Stimulated activated CD4-positive, alpha-beta T cell treated with anti-CD3 and anti-CD28 coated beads, Interleukin-12 subunit alpha, Interleukin-12 subunit beta, amount 100 ng/mL, for 48 hours (primary cell): ENCODE measurements at regions not wholly inside any gene's neighbourhood (a gene's known extent, or its start where the extent isn't known, plus 50 kb on each side); places are given as distances from the start of the nearest gene placed in this dataset.

ENCODE experiments used
- DNase-seq, 3 donors: peaks; one replicate each; pipeline ENCODE4 v3.0.0-alpha.2; 2020; ENCODE audit warnings: low read depth in 2 of 3, low spot score in 1 of 3

GRCh38 chr4:181536196-181536746, 706.9 kb upstream of the TENM3 start:
- DNase-seq: no peak

DNA sequence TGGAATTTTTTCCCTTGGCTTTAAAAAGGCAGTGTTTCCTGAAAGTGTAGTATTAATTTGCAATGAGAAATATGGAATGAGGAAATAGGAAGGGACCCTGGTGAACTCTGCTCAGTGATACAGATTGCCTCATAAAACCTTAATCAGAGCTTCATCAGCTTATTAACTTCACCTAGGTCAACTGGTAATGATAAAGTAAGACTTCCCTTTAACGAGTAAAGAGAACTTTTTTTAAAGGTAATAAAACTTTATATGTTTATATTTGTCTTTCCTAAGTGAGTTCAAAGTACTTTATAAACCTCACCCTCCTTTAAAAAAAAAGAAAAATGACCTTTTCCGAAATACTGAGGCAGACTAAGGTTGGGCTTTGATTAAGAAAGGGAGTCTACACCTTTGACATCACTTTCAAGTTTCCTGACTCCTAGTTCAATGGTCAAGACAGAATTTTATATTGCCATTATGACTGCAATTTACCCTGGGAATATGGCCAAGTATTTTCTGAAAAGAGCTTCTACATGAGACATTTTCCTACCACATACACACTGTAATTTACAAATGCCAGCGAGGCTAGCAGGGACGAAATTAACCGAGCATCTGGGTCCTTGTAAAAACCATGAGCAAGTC, 706.3 kb upstream of the TENM3 start:
- DNase-seq: no peak

DNA sequence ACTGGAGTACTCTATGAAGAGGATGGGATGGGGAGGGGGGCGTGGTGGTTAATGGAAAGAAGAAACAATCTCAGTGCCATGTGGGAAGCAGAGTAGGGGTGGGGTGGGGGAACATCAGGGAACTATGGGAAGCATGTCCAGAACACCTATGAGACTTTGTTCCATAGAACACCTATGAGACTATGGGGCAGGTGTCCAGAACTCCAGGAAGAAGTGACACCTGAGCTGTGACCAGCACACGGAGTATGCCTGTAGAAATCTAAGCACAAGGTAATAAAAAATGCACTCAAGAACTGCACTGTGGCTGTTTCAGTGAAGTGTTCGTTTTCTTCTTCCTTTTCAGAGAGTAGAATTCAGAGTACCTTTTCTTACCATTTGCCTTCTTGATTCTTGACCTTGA, 704.8 kb upstream of the TENM3 start:
- DNase-seq: no peak

DNA sequence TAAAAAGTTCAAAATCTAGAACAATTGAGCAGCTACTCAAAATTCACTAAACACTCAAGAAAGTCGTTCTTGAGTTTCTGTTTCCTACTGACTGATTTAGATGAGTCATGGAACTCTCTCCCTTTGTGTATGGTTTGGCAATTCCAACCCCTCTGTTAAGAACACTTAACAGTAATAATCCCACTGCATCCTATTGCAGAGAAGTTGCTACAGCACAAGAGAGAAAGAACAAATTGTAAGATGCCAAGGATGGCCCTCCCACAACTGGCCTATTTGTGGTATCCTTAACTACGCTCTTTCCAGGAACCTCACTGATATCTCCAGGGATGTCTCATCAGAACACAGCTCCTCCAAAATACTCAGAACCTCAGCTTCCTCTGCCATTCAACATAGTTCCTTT, 701.8 kb upstream of the TENM3 start:
- DNase-seq: no peak

DNA sequence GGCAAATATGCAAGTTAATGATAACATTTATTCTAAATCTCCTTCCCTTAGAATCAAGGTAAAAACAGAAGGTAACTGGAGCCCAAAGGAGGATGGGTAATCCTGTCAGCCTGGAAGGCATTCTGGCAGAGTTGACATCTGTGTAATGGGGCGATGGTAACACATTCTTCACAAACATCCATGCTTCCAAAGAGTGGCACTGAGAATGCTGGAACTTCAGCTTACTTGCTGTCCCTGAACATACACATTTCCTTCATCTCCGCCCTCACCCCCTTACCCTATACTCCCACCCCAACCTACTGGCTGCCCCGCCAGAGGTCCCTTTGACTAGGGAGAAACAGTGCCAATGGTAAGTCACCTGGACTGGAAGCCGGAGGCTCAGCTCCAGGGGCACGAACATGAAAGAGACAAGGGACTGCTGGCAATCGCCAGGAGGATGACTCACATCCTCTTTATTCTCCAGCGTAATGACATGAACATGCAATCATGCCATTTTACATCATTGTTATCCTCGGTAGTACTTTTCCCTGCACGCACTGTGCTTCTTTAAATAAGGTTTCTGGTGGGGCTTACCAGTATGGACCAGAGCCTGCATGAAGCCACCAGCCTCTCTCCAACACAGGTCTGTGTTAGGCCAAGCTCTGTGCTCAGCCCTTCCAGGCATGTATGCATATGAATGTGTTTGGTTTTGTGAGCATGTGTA, 694.2 kb upstream of the TENM3 start:
- DNase-seq: no peak

DNA sequence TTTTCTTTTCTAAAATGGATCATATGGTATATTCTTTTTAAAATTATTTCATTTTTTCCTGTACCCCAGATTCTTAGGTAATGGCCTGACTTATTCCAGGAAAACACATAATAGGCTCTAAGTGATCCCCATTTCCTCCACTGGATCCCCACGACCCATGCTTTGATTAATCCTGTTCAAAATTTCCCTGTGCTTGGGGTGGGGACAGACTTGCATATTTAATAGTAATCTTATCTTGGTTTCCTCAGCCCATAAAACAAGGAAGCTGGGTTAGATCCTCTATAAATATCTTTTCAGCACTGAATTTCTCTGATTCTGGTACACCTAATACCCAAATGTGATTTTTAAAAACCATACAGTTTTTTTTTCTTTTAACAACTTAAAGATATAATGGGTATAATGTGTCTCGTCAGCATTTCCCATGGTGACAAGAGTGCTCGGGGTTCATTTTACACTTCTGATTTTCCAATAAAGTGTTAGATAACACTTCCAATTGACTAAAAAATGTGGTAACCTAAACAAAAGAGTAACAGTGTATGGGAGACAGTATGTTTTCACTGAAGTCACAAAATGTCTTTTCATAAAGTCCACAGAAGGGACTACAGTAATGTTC, 693.5 kb upstream of the TENM3 start:
- no peak for DNase-seq

DNA sequence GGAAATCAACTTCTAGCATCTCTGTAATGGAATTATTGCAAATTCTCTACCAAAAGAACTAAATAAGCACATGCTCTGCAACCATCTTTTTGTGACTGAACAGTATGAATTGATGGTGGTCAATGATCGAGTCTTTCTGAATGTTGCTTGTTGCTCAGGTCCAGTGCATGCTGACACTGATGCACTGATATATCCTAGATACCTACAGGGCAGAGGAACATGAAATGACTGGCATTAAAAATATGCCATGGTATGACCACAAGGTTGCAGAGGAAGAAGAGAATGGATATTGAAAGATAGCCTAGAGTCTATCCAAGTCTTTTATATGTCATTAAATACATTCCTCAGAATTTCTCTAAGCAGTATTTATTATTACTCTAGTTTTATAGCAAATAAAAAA, 692.8 kb upstream of the TENM3 start:
- no peak for DNase-seq

DNA sequence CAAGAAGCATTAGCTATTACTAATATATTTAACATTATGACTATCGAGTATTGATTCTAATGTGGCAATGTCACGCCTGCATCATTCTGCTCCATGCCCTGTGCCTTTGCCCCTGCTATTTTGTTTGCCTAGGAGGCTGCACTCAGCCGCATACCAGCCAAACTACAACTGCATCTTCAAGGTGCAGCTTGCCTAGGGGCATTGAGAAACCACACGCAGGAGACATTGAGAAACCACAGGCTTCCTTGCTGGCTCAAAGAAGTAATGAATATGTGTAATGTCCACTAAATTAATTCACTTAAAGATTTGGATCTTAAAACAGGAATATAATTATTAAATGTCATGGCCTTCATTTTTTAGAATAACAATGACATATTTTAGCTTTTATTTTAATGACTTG, 683.6 kb upstream of the TENM3 start:
- no peak for DNase-seq

- DNase-seq: no peak
Observed at GRCh38 chr4:181562399-181562798, 680.8 kb upstream of the TENM3 start.

- no peak for DNase-seq
Observed at GRCh38 chr4:181564625-181565024, 678.6 kb upstream of the TENM3 start.

GRCh38 chr4:181566490-181566889, 676.7 kb upstream of the TENM3 start:
- DNase-seq: no peak

GRCh38 chr4:181569553-181569952, 673.6 kb upstream of the TENM3 start:
- no peak for DNase-seq

DNA sequence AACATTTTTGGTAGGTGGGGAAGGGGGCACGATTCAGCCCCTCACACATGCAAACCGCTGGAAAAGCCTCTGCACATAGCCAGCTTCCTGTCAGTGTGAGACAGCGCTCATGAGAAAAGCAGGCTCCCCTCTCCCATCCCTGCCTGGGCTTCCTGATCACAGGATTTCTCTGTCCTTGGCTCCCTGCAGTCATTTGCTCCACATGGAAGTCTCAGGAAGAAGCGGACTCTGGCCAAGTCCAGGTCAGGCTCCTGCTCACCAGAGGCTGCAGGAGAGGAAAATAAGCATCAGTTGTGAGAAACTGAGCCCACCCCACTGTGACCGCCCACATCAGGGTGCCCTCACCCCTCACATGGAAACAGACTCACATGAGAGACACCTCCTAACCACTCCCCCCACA, 664.3 kb upstream of the TENM3 start:
- no peak for DNase-seq

DNA sequence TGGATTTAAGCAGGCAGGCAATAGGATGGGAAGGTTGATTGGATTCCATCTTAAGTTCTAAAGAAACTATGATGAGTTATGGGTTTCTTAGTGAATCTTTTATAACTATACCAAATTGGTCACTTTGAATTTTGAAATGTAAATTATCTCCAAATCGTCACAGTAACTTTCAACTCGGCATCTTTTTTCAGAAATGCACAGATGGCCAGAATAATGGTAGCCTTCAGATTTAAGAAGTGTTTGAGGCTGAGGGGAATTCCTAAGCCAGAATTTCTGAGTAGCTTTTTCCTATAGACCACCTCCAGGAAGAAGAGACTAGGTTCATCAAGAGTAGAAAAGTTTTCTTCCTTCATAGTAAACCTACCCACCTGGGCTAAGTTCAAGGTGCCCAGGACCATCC, 663.7 kb upstream of the TENM3 start:
- no peak for DNase-seq

GRCh38 chr4:181581983-181582382, 661.2 kb upstream of the TENM3 start:
- DNase-seq: no peak

GRCh38 chr4:181582595-181582994, 660.6 kb upstream of the TENM3 start:
- DNase-seq: no peak

DNA sequence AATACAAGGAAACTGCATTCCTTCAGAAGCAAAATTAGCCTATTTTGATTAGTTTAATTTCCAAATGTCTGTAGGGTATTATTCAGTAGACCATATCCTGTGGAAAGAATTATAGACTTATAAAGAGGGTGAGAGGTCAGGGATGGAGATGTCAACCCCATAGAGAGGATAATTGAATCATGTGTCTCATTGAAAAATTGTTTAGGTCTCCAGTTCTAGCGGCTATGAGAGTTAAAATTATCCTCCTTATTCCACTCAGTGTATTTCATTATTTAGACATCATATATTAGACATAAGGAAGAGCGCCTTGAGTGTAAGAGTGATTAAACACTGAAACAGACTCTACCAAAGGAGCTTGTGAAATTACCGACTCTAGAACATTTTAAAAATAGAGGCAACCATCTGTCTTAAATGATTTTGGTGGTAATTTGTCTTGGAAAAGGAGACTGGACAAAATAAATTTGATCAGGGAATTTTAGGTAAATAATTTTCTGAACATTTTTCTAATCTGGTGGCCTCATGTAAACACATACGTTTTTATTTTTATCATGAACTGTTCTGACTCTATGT, 654.4 kb upstream of the TENM3 start:
- no peak for DNase-seq

DNA sequence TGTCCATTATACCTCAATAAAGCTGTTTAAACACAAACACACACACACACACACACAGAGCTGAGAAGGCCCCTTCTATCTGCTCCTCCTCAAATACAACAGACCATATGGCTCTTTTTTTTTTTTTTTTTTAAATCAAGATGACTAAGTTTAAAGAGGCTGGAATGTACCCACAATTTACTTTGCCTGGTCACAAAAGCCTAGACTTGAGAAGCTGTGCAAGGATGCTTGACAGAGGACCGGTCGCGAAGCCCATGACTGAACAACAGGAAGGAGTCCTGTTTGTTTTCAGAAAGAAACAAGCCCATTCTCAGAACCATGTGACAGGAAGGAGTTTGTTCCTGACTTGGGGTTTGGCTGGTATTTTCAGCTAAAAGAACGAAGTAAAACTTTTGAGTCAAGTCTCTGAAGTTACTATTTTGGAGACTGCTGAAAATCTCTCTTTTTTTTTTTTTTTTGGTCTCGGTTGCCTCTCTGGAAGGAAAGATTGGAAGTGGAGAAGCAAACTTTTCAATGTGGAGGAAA, 650.9 kb upstream of the TENM3 start:
- no peak for DNase-seq

- DNase-seq: no peak
Observed at GRCh38 chr4:181593703-181594102, 649.5 kb upstream of the TENM3 start.

- DNase-seq: no peak
Observed at GRCh38 chr4:181594188-181594587, 649.0 kb upstream of the TENM3 start.

DNA sequence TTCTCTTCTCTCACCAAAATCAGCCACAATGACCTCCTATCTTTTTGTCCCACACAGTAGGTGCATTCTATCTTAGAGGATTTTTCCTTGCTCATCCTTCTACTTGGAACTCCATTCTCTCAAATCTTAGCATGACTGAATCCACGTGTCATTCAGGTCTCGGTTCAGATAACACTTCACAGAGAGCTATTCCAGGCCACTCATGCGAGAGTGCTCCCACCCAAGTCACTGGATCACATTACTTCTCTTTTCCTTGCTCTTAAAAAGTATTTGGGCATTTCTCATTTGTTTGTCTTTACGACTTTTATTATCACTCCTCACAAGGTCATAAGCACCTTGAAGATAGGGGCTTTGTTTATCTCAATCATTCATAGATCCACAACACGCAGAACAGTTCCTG, 647.5 kb upstream of the TENM3 start:
- no peak for DNase-seq

- DNase-seq: no peak
Observed at GRCh38 chr4:181597766-181598165, 645.4 kb upstream of the TENM3 start.
